Astrocyte (in vitro differentiated cells and primary cell): ENCODE measurements at regions not wholly inside any gene's neighbourhood (a gene's known extent, or its start where the extent isn't known, plus 50 kb on each side); places are given as distances from the start of the nearest gene placed in this dataset.
"Not testable (repeated sequence)": the region's sequence is repeated elsewhere in the genome, so short reads cannot be mapped to it uniquely, and the experiment has no call there.

Experiments
- DNase-seq: peaks from one replicate; pipeline ENCODE4 v3.0.0-alpha.2; 2010; ENCODE audit warnings: low read depth
- FAIRE-seq: peaks from 2 replicates; lab custom pipeline; 2011; peaks lifted over from hg19 to GRCh38; lab: Jason Lieb, UNC
- H2AFZ ChIP-seq: 2 replicates; pipeline ENCODE4 v1.6.0; 2012; ENCODE audit warnings: low read depth, low read length, inconsistent platforms
- H3K27ac ChIP-seq: 2 replicates; pipeline ENCODE4 v1.5.1; 2011; ENCODE audit warnings: low read depth, low read length, inconsistent platforms
- H3K27me3 ChIP-seq: 2 replicates; pipeline ENCODE4 v1.6.0; 2011; ENCODE audit warnings: low read length, inconsistent platforms; ENCODE audit not compliant: insufficient read depth
- H3K36me3 ChIP-seq: 2 replicates; pipeline ENCODE4 v1.5.1; 2011; ENCODE audit warnings: low read length, inconsistent platforms; ENCODE audit not compliant: insufficient read depth
- H3K4me1 ChIP-seq: 2 replicates; pipeline ENCODE4 v1.5.1; 2011; ENCODE audit warnings: low read length, inconsistent platforms; ENCODE audit not compliant: insufficient read depth
- H3K4me2 ChIP-seq: 2 replicates; pipeline ENCODE4 v1.6.0; 2012; ENCODE audit warnings: low read length, inconsistent platforms
- H3K4me3 ChIP-seq: 2 replicates; pipeline ENCODE4 v1.5.1; 2011; ENCODE audit warnings: low read depth, mild to moderate bottlenecking, low read length, inconsistent platforms; ENCODE audit not compliant: insufficient read depth
- H3K79me2 ChIP-seq: 2 replicates; pipeline ENCODE4 v1.6.0; 2012; ENCODE audit warnings: mild to moderate bottlenecking, low read length, inconsistent platforms; ENCODE audit not compliant: insufficient read depth
- H3K9ac ChIP-seq: 2 replicates; pipeline ENCODE4 v1.6.0; 2012; ENCODE audit warnings: mild to moderate bottlenecking, low read length, inconsistent platforms
- H3K9me3 ChIP-seq: 2 replicates; pipeline ENCODE4 v1.5.1; 2012; ENCODE audit warnings: low read depth, mild to moderate bottlenecking, low read length, inconsistent platforms; ENCODE audit not compliant: insufficient read depth
- H4K20me1 ChIP-seq: 2 replicates; pipeline ENCODE4 v1.6.0; 2012; ENCODE audit warnings: low read length, inconsistent platforms; ENCODE audit not compliant: insufficient read depth
- H3K27ac Mint-ChIP-seq: one replicate; pipeline ENCODE4 v1.8.0; 2021; ENCODE audit warnings: mild to moderate bottlenecking, mixed read lengths; ENCODE audit not compliant: unreplicated experiment
- H3K27me3 Mint-ChIP-seq: one replicate; pipeline ENCODE4 v1.8.0; 2021; ENCODE audit warnings: low read depth, mixed read lengths; ENCODE audit not compliant: unreplicated experiment
- H3K36me3 Mint-ChIP-seq: one replicate; pipeline ENCODE4 v1.8.0; 2021; ENCODE audit warnings: low read depth, mixed read lengths; ENCODE audit not compliant: unreplicated experiment
- H3K4me1 Mint-ChIP-seq: one replicate; pipeline ENCODE4 v1.8.0; 2021; ENCODE audit warnings: low read depth, mixed read lengths; ENCODE audit not compliant: unreplicated experiment
- H3K4me3 Mint-ChIP-seq: one replicate; pipeline ENCODE4 v1.8.0; 2021; ENCODE audit warnings: mild to moderate bottlenecking, moderate library complexity, mixed read lengths; ENCODE audit not compliant: unreplicated experiment
- H3K9me3 Mint-ChIP-seq: one replicate; pipeline ENCODE4 v1.8.0; 2021; ENCODE audit warnings: mild to moderate bottlenecking, mixed read lengths; ENCODE audit not compliant: unreplicated experiment
- EZH2 ChIP-seq: IDR thresholded peaks from 2 replicates; pipeline ENCODE4 v1.6.1; 2012; ENCODE audit warnings: mild to moderate bottlenecking, low read length, inconsistent platforms; ENCODE audit not compliant: insufficient read depth
- TF ChIP-seq, protein P1 (sequence below): IDR thresholded peaks from 2 replicates; pipeline ENCODE4 v1.5.1; 2011; ENCODE audit warnings: low read depth, mild to moderate bottlenecking, inconsistent platforms, low read length, moderate library complexity; ENCODE audit not compliant: insufficient read depth

DNA sequence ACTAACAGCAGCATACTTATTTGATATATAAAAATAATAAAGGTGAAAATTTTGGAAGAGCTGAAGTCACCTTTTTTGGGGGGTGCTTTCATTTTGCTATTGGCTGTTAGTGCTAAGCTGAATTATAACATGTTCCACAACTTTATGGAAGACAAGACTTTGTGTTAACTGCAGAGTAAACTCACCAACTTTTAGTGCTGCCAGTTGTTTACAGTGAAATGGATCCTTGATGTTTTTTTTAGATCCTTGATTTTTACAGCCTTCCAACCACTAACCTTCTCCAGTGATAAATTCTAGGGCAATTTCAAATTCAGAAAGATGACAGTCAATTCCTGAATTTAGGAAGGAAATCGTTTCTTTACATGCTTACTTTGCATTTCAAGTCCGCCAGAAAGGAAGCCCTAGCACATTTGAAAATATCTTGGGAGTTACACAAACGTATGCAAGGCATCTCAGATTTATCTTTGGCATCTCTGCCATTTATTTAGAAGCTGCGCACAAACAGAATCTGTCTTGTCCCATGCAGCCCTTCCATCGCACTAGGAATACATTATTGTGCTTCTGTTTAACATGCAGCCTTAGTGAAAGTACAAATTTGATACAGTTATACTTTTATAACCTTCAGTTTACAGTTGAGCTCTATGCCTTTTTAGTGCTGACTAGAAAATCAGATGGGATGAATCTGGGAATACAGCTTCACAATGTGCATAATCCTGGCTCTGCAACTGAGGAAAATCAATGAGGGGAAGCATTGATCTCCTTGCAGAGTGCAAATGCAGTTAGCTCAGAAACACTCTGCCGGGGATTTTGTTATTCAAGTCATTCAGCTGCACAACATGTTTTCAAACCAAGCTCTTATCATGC is 142.4 kb upstream of the ZNF608 start:
- H3K27ac Mint-ChIP-seq: peak overlapping the region; percentile 80

DNA sequence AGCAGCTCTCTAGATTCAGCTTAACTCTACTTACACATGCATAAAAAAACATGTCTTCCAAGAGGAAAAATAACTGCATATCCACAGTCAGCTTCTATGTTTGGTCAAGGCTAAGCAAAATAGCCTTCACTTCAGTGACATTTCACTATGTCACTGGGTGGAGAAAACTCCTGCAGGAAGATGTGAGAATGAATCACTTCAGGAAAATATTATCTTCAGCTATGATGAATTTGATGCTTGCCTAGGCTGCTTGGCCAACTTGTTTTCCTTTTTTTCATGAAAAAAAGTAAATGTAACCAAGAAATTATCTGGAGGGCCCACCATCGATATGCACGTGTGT is 143.0 kb upstream of the ZNF608 start:
- Mint-ChIP-seq H3K27ac (no peak overlapping the region), H3K4me1 (peaks cover 24% of the 10 kb centered on the region), H3K4me3 (no peak overlapping the region), H3K9me3 (peaks cover 2% of the 10 kb centered on the region), H3K36me3 (no peaks in the 10 kb centered on the region), H3K27me3 (no peaks in the 10 kb centered on the region)
- no peaks in the 10 kb centered on the region for H3K36me3 ChIP-seq
- H3K9me3 ChIP-seq: no peaks in the 10 kb centered on the region
- peak overlapping the region; percentile 21 for H3K4me2 ChIP-seq
- no peak for TF ChIP-seq EZH2
- TF ChIP-seq, protein P1, sequence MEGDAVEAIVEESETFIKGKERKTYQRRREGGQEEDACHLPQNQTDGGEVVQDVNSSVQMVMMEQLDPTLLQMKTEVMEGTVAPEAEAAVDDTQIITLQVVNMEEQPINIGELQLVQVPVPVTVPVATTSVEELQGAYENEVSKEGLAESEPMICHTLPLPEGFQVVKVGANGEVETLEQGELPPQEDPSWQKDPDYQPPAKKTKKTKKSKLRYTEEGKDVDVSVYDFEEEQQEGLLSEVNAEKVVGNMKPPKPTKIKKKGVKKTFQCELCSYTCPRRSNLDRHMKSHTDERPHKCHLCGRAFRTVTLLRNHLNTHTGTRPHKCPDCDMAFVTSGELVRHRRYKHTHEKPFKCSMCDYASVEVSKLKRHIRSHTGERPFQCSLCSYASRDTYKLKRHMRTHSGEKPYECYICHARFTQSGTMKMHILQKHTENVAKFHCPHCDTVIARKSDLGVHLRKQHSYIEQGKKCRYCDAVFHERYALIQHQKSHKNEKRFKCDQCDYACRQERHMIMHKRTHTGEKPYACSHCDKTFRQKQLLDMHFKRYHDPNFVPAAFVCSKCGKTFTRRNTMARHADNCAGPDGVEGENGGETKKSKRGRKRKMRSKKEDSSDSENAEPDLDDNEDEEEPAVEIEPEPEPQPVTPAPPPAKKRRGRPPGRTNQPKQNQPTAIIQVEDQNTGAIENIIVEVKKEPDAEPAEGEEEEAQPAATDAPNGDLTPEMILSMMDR: no peak
- no peak overlapping the region for H3K27ac ChIP-seq
- no peaks in the 10 kb centered on the region for H3K79me2 ChIP-seq
- H4K20me1 ChIP-seq: no peaks in the 10 kb centered on the region
- no peak overlapping the region for H3K9ac ChIP-seq
- no peaks in the 10 kb centered on the region for H3K4me1 ChIP-seq
- H2AFZ ChIP-seq: no peak overlapping the region
- no peaks in the 10 kb centered on the region for H3K27me3 ChIP-seq
- DNase-seq (no peak), FAIRE-seq (no peak)
- H3K4me3 ChIP-seq: no peak overlapping the region

More for the DNA sequence above, 142.4 kb upstream of the ZNF608 start:
- no peak overlapping the region for H3K9ac ChIP-seq
- peaks cover 24% of the 10 kb centered on the region for H3K4me1 Mint-ChIP-seq
- H4K20me1 ChIP-seq: no peaks in the 10 kb centered on the region
- no peaks in the 10 kb centered on the region for H3K79me2 ChIP-seq
- H3K4me3 ChIP-seq: no peak overlapping the region
- no peaks in the 10 kb centered on the region for H3K36me3 Mint-ChIP-seq
- TF ChIP-seq EZH2: no peak
- TF ChIP-seq, protein P1: no peak
- H3K27ac ChIP-seq: no peak overlapping the region
- no peak overlapping the region for H3K4me3 Mint-ChIP-seq
- H3K9me3 Mint-ChIP-seq: peaks cover 2% of the 10 kb centered on the region
- no peaks in the 10 kb centered on the region for H3K27me3 Mint-ChIP-seq
- no peaks in the 10 kb centered on the region for H3K4me1 ChIP-seq
- no peaks in the 10 kb centered on the region for H3K36me3 ChIP-seq
- FAIRE-seq (no peak), DNase-seq (no peak)
- H3K9me3 ChIP-seq: no peaks in the 10 kb centered on the region
- no peak overlapping the region for H2AFZ ChIP-seq
- no peaks in the 10 kb centered on the region for H3K27me3 ChIP-seq
- peak overlapping the region; percentile 43 for H3K4me2 ChIP-seq

DNA sequence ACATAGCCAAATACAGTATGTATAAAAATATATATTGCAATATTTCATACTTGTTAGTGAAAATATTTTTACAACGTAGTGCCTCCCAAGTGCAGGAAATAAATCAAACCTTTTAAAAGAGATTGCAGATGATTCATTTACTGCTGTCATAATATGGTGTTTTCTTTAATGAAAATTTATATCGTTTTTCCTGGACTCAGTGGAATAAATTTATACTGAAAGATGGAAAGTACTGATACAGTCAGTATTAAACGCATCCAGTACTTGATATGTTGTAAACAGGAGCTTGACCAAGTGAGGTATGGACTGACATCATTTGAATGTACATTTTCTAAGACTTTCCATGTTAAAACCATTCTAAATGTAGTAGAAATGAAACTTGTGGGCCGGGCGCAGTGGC is 143.4 kb upstream of the ZNF608 start:
- no peak overlapping the region for H3K4me2 ChIP-seq
- H2AFZ ChIP-seq: no peak overlapping the region
- H3K4me1 ChIP-seq: no peaks in the 10 kb centered on the region
- no peak overlapping the region for H3K27ac ChIP-seq
- H4K20me1 ChIP-seq: no peaks in the 10 kb centered on the region
- no peak for FAIRE-seq
- H3K27ac Mint-ChIP-seq: no peak overlapping the region
- DNase-seq: no peak
- H3K9ac ChIP-seq: no peak overlapping the region
- H3K36me3 Mint-ChIP-seq: no peaks in the 10 kb centered on the region
- H3K27me3 ChIP-seq: no peaks in the 10 kb centered on the region
- peaks cover 2% of the 10 kb centered on the region for H3K9me3 Mint-ChIP-seq
- H3K4me3 ChIP-seq: no peak overlapping the region
- H3K9me3 ChIP-seq: no peaks in the 10 kb centered on the region
- no peaks in the 10 kb centered on the region for H3K79me2 ChIP-seq
- H3K36me3 ChIP-seq: no peaks in the 10 kb centered on the region
- peaks cover 24% of the 10 kb centered on the region for H3K4me1 Mint-ChIP-seq
- no peak overlapping the region for H3K4me3 Mint-ChIP-seq
- TF ChIP-seq, protein P1: no peak
- TF ChIP-seq EZH2: no peak
- no peaks in the 10 kb centered on the region for H3K27me3 Mint-ChIP-seq

DNA sequence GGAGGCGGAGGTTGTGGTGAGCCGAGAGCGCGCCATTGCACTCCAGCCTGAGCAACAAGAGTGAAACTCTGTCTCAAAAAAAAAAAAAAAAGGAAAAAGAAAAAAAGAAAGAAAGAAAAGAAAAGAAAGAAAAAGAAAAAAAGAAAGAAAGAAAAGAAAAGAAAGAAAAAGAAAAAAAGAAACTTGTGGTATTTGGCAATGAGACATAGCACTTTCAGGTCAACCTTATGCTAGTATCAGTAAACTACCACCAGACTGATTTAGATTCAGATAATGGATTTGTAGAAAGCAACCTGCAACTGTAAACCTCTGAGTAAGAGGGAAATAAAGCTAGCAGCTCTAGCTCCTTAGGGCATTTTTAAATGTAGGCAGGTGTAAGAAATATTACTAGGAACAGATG is 144.0 kb upstream of the ZNF608 start:
- H3K4me1 ChIP-seq, H3K36me3 Mint-ChIP-seq, H3K27ac Mint-ChIP-seq, DNase-seq, H3K79me2 ChIP-seq, H3K9ac ChIP-seq, H2AFZ ChIP-seq, H3K36me3 ChIP-seq, H3K4me3 Mint-ChIP-seq, H3K9me3 Mint-ChIP-seq, H3K4me3 ChIP-seq, H4K20me1 ChIP-seq, H3K4me2 ChIP-seq, H3K27me3 ChIP-seq, FAIRE-seq, H3K27me3 Mint-ChIP-seq, H3K9me3 ChIP-seq, H3K27ac ChIP-seq: not testable (repeated sequence)
- H3K4me1 Mint-ChIP-seq: peaks cover 27% of the 10 kb centered on the region
